GM23338 (cell line): ENCODE measurements at regions not wholly inside any gene's neighbourhood (a gene's known extent, or its start where the extent isn't known, plus 50 kb on each side); places are given as distances from the start of the nearest gene placed in this dataset.

Experiments
- ATAC-seq: fragments of 200-7000 bp; cut with Tn5 transposase; 3 replicates; pipeline ENCODE4 v1.9.1; 2020
- DNase-seq: peaks from one replicate; pipeline ENCODE4 v3.0.0-alpha.2; 2015; ENCODE audit warnings: low spot score
- H2AFZ ChIP-seq: fragments of 200-600 bp; sonication (generic); 2 replicates; pipeline ENCODE4 v1.8.0; 2016; ENCODE audit warnings: antibody characterized with exemption, mild to moderate bottlenecking, moderate library complexity
- H3F3A ChIP-seq: fragments of 200-600 bp; sonication (generic); replicated peaks from 2 replicates; pipeline ENCODE4 v1.8.0; 2017; ENCODE audit warnings: antibody characterized with exemption, mixed run types, low read depth
- H3K27ac ChIP-seq: fragments of 200-600 bp; sonication (generic); 2 replicates; pipeline ENCODE4 v1.6.1; 2016; ENCODE audit warnings: low read depth
- H3K27me3 ChIP-seq: fragments of 200-600 bp; sonication (generic); 2 replicates; pipeline ENCODE4 v1.8.0; 2016; ENCODE audit warnings: mild to moderate bottlenecking, mixed run types, moderate library complexity; ENCODE audit not compliant: insufficient read depth
- H3K36me3 ChIP-seq: fragments of 200-600 bp; sonication (generic); 2 replicates; pipeline ENCODE4 v1.8.0; 2016; ENCODE audit warnings: mild to moderate bottlenecking; ENCODE audit not compliant: insufficient read depth
- H3K4me1 ChIP-seq: fragments of 200-600 bp; sonication (generic); 2 replicates; pipeline ENCODE4 v1.8.0; 2016; ENCODE audit warnings: mild to moderate bottlenecking, moderate library complexity; ENCODE audit not compliant: insufficient read depth
- H3K4me2 ChIP-seq: fragments of 200-600 bp; sonication (generic); 2 replicates; pipeline ENCODE4 v1.7.1; 2017; ENCODE audit warnings: mixed run types
- H3K4me3 ChIP-seq: fragments of 200-600 bp; sonication (generic); 2 replicates; pipeline ENCODE4 v1.6.1; 2016; ENCODE audit warnings: mixed run types
- H3K79me2 ChIP-seq: fragments of 200-600 bp; sonication (generic); replicated peaks from 2 replicates; pipeline ENCODE4 v1.8.0; 2017; ENCODE audit warnings: mild to moderate bottlenecking; ENCODE audit not compliant: insufficient read depth
- H3K9me2 ChIP-seq: fragments of 200-600 bp; sonication (generic); 2 replicates; pipeline ENCODE4 v1.8.0; 2017; ENCODE audit not compliant: insufficient read depth
- H4K20me1 ChIP-seq: fragments of 200-600 bp; sonication (generic); replicated peaks from 2 replicates; pipeline ENCODE4 v1.8.0; 2017; ENCODE audit warnings: mild to moderate bottlenecking; ENCODE audit not compliant: insufficient read depth
- H3K27ac Mint-ChIP-seq: 2 replicates; pipeline ENCODE4 v1.8.0; 2020; ENCODE audit warnings: inconsistent platforms, mild to moderate bottlenecking, moderate library complexity, mixed read lengths
- H3K27me3 Mint-ChIP-seq: 3 replicates; pipeline ENCODE4 v1.8.0; 2022; ENCODE audit warnings: low read depth, mild to moderate bottlenecking, moderate library complexity, mixed read lengths, inconsistent platforms; ENCODE audit not compliant: insufficient read depth, poor library complexity
- H3K36me3 Mint-ChIP-seq: 3 replicates; pipeline ENCODE4 v1.8.0; 2021; ENCODE audit warnings: low read depth, mild to moderate bottlenecking, inconsistent platforms, moderate library complexity, mixed read lengths
- H3K4me1 Mint-ChIP-seq: 3 replicates; pipeline ENCODE4 v1.8.0; 2020; ENCODE audit warnings: mild to moderate bottlenecking, inconsistent platforms, mixed read lengths
- H3K4me3 Mint-ChIP-seq: 3 replicates; pipeline ENCODE4 v1.8.0; 2021; ENCODE audit warnings: moderate library complexity, mild to moderate bottlenecking, inconsistent platforms, mixed read lengths
- H3K9me3 Mint-ChIP-seq: 3 replicates; pipeline ENCODE4 v1.8.0; 2020; ENCODE audit warnings: moderate library complexity, mild to moderate bottlenecking, inconsistent platforms, mixed read lengths
- CREB1 ChIP-seq: fragments of 250-450 bp; sonication (Bioruptor Pico); IDR thresholded peaks from 2 replicates; pipeline ENCODE4 v1.5.0; 2020; ENCODE audit warnings: low read depth, mild to moderate bottlenecking, moderate library complexity
- EZH2 ChIP-seq: fragments of 200-600 bp; sonication (generic); IDR thresholded peaks from one replicate; pipeline ENCODE4 v1.8.0; 2017; ENCODE audit warnings: antibody characterized with exemption, mild to moderate bottlenecking, low read depth; ENCODE audit not compliant: unreplicated experiment
- EZH2phosphoT487 ChIP-seq: fragments of 200-600 bp; sonication (generic); IDR thresholded peaks from one replicate; pipeline ENCODE4 v1.8.1; 2018; ENCODE audit warnings: antibody characterized with exemption; ENCODE audit not compliant: unreplicated experiment
- JUNB ChIP-seq: IDR thresholded peaks from one replicate; pipeline ENCODE4 v1.6.1; 2016; ENCODE audit warnings: antibody characterized with exemption; ENCODE audit not compliant: unreplicated experiment
- NANOG ChIP-seq: IDR thresholded peaks from 2 replicates; pipeline ENCODE4 v1.6.1; 2016; ENCODE audit warnings: antibody characterized with exemption, borderline replicate concordance
- POLR2AphosphoS5 ChIP-seq: IDR thresholded peaks from 2 replicates; pipeline ENCODE4 v1.6.1; 2016; ENCODE audit warnings: antibody characterized with exemption, low read depth
- STAT1 ChIP-seq: IDR thresholded peaks from one replicate; pipeline ENCODE4 v1.6.1; 2016; ENCODE audit warnings: antibody characterized with exemption; ENCODE audit not compliant: unreplicated experiment
- ZNF114 ChIP-seq: fragments of 250-450 bp; sonication (Bioruptor Pico); IDR thresholded peaks from 2 replicates; pipeline ENCODE4 v1.5.0; 2020; ENCODE audit warnings: mild to moderate bottlenecking, moderate library complexity
- ZNF331 ChIP-seq: fragments of 250-450 bp; sonication (Bioruptor Pico); IDR thresholded peaks from 2 replicates; pipeline ENCODE4 v1.5.0; 2020; ENCODE audit warnings: low read depth, mild to moderate bottlenecking, moderate library complexity
- TF ChIP-seq, protein P1 (sequence below): fragments of 250-450 bp; sonication (Bioruptor Pico); IDR thresholded peaks from 2 replicates; pipeline ENCODE4 v1.5.0; 2020; ENCODE audit warnings: mild to moderate bottlenecking, moderate library complexity
- TF ChIP-seq, protein P2 (sequence below): IDR thresholded peaks from one replicate; pipeline ENCODE4 v1.6.1; 2018; ENCODE audit warnings: antibody characterized with exemption; ENCODE audit not compliant: unreplicated experiment
- TF ChIP-seq, protein P3 (sequence below): IDR thresholded peaks from 2 replicates; pipeline ENCODE4 v1.6.1; 2016; ENCODE audit warnings: antibody characterized with exemption
- TF ChIP-seq, protein P4 (sequence below), 2 experiments: fragments of 200-600 bp in 1 of 2; sonication (generic) in 1 of 2; conservative IDR thresholded peaks; 2 replicates each; pipeline versions ENCODE4 v1.5.1 to v1.6.1; 2016 to 2017; ENCODE audit warnings: antibody characterized with exemption in 2 of 2, low read depth in 2 of 2, mild to moderate bottlenecking in 2 of 2, moderate library complexity in 1 of 2

DNA sequence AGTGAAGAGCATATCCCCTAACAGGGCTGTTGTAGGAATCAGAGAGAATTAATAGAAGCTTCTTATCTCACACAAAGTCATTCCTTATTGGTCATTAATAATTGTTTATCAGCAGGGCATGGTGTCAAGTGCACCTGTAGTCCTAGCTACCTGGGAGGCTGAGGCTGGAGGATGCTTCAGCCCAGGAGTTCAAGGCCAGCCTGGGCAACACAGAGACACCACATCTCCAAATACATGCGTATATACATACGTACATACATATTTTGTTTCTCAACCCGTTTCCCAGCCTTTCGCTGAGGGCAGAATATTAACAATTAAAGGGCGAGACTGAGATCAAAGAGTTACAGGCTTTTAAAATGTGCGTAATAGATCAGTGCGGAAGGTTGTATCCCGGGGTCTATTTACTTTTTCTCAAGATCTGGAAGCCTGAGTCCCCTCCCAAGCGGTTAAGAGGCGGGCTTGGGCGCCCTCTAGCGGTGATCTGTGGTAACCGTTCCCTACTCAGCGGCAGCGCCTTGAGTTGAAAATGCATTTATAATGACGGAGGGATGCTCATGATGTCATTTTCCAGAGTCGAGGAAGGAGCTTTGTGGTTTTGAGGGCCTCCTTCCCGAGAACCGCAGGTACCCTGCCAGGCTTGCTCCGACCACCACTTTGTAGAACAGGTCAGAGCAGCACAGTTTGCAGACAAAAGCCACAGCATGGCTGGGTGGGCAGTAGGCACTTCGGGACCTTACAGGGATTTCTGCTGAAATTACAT is 169.6 kb upstream of the GPR12 start:
- peak overlapping the region; percentile 49 for H3K4me3 ChIP-seq
- Mint-ChIP-seq H3K36me3 (no peaks in the 10 kb centered on the region), H3K27ac (peak overlapping the region; percentile 88), H3K4me1 (peaks cover 2% of the 10 kb centered on the region; the same call in 2 of the 3 replicates), H3K4me3 (peak overlapping the region; percentile 70), H3K27me3 (peaks cover 2% of the 10 kb centered on the region), H3K9me3 (no peaks in the 10 kb centered on the region; the same call in 2 of the 3 replicates)
- ATAC-seq: peak; percentile 94
- no peaks in the 10 kb centered on the region for H3K4me1 ChIP-seq
- no peaks in the 10 kb centered on the region for H3K9me2 ChIP-seq
- peak overlapping the region; percentile 98 for H2AFZ ChIP-seq
- H3K27me3 ChIP-seq: no peaks in the 10 kb centered on the region
- H3K79me2 ChIP-seq: no peaks in the 10 kb centered on the region
- peak overlapping the region; percentile 73 for H3K4me2 ChIP-seq
- no peaks in the 10 kb centered on the region for H3K36me3 ChIP-seq
- no peak overlapping the region for H3K27ac ChIP-seq
- H4K20me1 ChIP-seq: no peaks in the 10 kb centered on the region
- H3F3A ChIP-seq: no peaks in the 10 kb centered on the region
- TF ChIP-seq STAT1 (no peak), NANOG (no peak), EZH2phosphoT487 (no peak), CREB1 (CRISPR knock-in tag) (peak; percentile 86), POLR2AphosphoS5 (no peak), JUNB (no peak), EZH2 (no peak), ZNF114 (CRISPR knock-in tag) (no peak), ZNF331 (CRISPR knock-in tag) (no peak)
- TF ChIP-seq, protein P1, sequence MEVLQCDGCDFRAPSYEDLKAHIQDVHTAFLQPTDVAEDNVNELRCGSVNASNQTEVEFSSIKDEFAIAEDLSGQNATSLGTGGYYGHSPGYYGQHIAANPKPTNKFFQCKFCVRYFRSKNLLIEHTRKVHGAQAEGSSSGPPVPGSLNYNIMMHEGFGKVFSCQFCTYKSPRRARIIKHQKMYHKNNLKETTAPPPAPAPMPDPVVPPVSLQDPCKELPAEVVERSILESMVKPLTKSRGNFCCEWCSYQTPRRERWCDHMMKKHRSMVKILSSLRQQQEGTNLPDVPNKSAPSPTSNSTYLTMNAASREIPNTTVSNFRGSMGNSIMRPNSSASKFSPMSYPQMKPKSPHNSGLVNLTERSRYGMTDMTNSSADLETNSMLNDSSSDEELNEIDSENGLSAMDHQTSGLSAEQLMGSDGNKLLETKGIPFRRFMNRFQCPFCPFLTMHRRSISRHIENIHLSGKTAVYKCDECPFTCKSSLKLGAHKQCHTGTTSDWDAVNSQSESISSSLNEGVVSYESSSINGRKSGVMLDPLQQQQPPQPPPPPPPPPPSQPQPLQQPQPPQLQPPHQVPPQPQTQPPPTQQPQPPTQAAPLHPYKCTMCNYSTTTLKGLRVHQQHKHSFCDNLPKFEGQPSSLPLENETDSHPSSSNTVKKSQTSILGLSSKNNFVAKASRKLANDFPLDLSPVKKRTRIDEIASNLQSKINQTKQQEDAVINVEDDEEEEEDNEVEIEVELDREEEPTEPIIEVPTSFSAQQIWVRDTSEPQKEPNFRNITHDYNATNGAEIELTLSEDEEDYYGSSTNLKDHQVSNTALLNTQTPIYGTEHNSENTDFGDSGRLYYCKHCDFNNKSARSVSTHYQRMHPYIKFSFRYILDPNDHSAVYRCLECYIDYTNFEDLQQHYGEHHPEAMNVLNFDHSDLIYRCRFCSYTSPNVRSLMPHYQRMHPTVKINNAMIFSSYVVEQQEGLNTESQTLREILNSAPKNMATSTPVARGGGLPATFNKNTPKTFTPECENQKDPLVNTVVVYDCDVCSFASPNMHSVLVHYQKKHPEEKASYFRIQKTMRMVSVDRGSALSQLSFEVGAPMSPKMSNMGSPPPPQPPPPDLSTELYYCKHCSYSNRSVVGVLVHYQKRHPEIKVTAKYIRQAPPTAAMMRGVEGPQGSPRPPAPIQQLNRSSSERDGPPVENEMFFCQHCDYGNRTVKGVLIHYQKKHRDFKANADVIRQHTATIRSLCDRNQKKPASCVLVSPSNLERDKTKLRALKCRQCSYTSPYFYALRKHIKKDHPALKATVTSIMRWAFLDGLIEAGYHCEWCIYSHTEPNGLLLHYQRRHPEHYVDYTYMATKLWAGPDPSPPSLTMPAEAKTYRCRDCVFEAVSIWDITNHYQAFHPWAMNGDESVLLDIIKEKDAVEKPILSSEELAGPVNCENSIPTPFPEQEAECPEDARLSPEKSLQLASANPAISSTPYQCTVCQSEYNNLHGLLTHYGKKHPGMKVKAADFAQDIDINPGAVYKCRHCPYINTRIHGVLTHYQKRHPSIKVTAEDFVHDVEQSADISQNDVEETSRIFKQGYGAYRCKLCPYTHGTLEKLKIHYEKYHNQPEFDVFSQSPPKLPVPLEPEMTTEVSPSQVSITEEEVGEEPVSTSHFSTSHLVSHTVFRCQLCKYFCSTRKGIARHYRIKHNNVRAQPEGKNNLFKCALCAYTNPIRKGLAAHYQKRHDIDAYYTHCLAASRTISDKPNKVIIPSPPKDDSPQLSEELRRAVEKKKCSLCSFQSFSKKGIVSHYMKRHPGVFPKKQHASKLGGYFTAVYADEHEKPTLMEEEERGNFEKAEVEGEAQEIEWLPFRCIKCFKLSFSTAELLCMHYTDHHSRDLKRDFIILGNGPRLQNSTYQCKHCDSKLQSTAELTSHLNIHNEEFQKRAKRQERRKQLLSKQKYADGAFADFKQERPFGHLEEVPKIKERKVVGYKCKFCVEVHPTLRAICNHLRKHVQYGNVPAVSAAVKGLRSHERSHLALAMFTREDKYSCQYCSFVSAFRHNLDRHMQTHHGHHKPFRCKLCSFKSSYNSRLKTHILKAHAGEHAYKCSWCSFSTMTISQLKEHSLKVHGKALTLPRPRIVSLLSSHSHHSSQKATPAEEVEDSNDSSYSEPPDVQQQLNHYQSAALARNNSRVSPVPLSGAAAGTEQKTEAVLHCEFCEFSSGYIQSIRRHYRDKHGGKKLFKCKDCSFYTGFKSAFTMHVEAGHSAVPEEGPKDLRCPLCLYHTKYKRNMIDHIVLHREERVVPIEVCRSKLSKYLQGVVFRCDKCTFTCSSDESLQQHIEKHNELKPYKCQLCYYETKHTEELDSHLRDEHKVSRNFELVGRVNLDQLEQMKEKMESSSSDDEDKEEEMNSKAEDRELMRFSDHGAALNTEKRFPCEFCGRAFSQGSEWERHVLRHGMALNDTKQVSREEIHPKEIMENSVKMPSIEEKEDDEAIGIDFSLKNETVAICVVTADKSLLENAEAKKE (CRISPR knock-in tag): no peak
- TF ChIP-seq, protein P2, sequence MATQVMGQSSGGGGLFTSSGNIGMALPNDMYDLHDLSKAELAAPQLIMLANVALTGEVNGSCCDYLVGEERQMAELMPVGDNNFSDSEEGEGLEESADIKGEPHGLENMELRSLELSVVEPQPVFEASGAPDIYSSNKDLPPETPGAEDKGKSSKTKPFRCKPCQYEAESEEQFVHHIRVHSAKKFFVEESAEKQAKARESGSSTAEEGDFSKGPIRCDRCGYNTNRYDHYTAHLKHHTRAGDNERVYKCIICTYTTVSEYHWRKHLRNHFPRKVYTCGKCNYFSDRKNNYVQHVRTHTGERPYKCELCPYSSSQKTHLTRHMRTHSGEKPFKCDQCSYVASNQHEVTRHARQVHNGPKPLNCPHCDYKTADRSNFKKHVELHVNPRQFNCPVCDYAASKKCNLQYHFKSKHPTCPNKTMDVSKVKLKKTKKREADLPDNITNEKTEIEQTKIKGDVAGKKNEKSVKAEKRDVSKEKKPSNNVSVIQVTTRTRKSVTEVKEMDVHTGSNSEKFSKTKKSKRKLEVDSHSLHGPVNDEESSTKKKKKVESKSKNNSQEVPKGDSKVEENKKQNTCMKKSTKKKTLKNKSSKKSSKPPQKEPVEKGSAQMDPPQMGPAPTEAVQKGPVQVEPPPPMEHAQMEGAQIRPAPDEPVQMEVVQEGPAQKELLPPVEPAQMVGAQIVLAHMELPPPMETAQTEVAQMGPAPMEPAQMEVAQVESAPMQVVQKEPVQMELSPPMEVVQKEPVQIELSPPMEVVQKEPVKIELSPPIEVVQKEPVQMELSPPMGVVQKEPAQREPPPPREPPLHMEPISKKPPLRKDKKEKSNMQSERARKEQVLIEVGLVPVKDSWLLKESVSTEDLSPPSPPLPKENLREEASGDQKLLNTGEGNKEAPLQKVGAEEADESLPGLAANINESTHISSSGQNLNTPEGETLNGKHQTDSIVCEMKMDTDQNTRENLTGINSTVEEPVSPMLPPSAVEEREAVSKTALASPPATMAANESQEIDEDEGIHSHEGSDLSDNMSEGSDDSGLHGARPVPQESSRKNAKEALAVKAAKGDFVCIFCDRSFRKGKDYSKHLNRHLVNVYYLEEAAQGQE: no peak
- TF ChIP-seq, protein P3, sequence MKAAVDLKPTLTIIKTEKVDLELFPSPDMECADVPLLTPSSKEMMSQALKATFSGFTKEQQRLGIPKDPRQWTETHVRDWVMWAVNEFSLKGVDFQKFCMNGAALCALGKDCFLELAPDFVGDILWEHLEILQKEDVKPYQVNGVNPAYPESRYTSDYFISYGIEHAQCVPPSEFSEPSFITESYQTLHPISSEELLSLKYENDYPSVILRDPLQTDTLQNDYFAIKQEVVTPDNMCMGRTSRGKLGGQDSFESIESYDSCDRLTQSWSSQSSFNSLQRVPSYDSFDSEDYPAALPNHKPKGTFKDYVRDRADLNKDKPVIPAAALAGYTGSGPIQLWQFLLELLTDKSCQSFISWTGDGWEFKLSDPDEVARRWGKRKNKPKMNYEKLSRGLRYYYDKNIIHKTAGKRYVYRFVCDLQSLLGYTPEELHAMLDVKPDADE: no peak
- TF ChIP-seq, protein P4, sequence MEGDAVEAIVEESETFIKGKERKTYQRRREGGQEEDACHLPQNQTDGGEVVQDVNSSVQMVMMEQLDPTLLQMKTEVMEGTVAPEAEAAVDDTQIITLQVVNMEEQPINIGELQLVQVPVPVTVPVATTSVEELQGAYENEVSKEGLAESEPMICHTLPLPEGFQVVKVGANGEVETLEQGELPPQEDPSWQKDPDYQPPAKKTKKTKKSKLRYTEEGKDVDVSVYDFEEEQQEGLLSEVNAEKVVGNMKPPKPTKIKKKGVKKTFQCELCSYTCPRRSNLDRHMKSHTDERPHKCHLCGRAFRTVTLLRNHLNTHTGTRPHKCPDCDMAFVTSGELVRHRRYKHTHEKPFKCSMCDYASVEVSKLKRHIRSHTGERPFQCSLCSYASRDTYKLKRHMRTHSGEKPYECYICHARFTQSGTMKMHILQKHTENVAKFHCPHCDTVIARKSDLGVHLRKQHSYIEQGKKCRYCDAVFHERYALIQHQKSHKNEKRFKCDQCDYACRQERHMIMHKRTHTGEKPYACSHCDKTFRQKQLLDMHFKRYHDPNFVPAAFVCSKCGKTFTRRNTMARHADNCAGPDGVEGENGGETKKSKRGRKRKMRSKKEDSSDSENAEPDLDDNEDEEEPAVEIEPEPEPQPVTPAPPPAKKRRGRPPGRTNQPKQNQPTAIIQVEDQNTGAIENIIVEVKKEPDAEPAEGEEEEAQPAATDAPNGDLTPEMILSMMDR (conservative IDR thresholded peaks at IDR 0.05; ENCODE audit: low read depth in 2 of 2): peak; percentile 90 to 96
- DNase-seq: peak; percentile 92
